ENCODE measurements at regions not wholly inside any gene's neighbourhood (a gene's known extent, or its start where the extent isn't known, plus 50 kb on each side); places are given as distances from the start of the nearest gene placed in this dataset.

DNA sequence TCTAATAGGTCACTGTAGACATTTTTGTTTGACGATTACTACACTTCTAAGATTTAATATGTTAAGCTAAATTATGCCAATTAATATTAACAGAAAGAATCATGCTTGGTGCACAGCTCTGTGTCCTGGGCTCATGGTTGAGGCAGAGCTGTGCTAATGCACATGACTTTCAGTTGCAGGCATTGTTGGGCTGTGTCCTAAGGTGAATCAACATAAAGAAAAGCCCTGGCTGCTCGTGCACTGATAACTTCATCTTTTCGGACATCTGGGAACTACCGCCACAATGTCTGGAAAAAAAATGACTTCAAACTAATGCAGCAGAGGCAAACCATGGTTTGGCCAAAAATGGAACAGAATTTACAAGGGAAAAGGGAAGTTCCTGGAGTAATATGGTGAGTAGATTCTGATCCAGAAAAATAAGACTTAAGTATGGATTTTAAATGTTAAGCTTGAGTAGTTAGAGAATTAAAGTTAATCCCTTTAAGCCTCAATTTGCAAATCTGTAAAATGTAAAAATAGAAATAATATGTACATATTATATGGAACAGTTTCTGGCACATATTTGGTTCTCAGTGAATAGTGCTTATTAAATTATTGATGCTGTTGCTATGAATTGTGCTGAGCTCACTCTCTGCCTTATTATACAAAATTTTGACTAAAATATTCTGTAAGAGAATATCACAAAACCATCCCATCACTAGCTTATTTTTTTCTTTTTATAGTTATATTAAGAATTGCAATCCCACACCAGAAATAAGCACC, 186.1 kb downstream of the BRINP2 start:
- 69 to 83% (median 76%) methylated on average over 4 of the region's 4 CpGs for WGBS, 4 donors

DNA sequence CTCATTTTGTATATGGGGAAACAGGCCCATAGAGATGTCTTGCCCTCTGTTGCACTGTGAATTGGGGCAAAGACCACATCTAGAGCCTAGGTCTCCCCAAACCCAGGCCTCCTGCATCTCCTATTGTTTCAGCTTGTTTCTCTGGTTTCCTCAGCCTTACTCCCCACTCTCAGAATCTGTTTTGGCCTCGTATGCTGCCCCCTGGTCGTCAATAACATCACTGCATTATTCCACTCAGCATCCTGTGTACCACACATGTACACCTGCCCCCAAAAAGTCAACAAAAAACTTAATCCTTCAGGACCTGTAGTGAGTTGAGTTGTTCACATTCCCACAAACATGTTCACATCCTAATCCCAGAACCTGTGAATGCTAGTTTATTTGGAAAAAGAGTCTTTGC, 184.8 kb downstream of the BRINP2 start:
- H3K27me3 ChIP-seq: no peaks in the 10 kb centered on the region
- H3K4me3 ChIP-seq: no peak overlapping the region
- H3K4me1 ChIP-seq (replicated peaks in 1 of 2): no peaks in the 10 kb centered on the region
- peak in 4 of 7 donors; percentile 21 to 60 (median 34) for DNase-seq
- intact Hi-C loops (cut with DNase I): no loop called here
- H3K9me3 ChIP-seq (replicated peaks in 1 of 3): no peaks in the 10 kb centered on the region
- 12 to 40% (median 27%) methylated on average over 2 of the region's 2 CpGs for WGBS, 4 donors
- TF ChIP-seq, protein P1, sequence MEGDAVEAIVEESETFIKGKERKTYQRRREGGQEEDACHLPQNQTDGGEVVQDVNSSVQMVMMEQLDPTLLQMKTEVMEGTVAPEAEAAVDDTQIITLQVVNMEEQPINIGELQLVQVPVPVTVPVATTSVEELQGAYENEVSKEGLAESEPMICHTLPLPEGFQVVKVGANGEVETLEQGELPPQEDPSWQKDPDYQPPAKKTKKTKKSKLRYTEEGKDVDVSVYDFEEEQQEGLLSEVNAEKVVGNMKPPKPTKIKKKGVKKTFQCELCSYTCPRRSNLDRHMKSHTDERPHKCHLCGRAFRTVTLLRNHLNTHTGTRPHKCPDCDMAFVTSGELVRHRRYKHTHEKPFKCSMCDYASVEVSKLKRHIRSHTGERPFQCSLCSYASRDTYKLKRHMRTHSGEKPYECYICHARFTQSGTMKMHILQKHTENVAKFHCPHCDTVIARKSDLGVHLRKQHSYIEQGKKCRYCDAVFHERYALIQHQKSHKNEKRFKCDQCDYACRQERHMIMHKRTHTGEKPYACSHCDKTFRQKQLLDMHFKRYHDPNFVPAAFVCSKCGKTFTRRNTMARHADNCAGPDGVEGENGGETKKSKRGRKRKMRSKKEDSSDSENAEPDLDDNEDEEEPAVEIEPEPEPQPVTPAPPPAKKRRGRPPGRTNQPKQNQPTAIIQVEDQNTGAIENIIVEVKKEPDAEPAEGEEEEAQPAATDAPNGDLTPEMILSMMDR (IDR thresholded peaks at IDR 0.05): peak; percentile 26 to 60 (median 51)
- TF ChIP-seq POLR2A (IDR thresholded peaks at IDR 0.05): no peak
- H3K27ac ChIP-seq: no peak overlapping the region
- H3K36me3 ChIP-seq (replicated peaks in 1 of 2): no peaks in the 10 kb centered on the region

More for the DNA sequence above, 186.1 kb downstream of the BRINP2 start:
- Histone ChIP-seq H3K27me3 (no peaks in the 10 kb centered on the region), H3K4me3 (no peak overlapping the region), H3K4me1 (replicated peaks in 1 of 2) (no peaks in the 10 kb centered on the region), H3K27ac (no peak overlapping the region), H3K36me3 (replicated peaks in 1 of 2) (no peaks in the 10 kb centered on the region), H3K9me3 (replicated peaks in 1 of 3) (no peaks in the 10 kb centered on the region)
- TF ChIP-seq, protein P1 (IDR thresholded peaks at IDR 0.05): no peak
- TF ChIP-seq POLR2A (IDR thresholded peaks at IDR 0.05): no peak
- intact Hi-C loops (cut with DNase I): no loop called here
- DNase-seq: no peak

DNA sequence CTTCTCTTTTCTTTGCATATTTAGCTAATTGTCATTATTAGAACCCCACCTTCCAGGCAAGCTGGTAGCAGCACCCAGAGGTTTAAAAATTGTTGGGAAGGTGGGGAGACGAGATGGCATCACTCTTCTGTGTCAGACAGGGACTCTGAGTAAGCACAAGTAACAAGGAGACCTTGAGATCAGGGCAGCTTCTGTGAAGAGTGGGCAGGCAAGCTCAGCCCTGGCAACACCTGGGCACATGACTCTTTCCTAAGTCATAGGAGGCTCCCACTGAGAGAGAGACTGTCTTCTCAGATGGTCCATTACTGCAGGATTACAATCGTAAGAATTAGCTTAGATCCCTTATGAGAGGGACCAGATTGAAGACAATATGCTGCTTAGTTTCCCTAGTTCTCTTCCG, 183.5 kb downstream of the BRINP2 start:
- intact Hi-C loops (cut with DNase I): no loop called here
- Histone ChIP-seq H3K36me3 (replicated peaks in 1 of 2) (no peaks in the 10 kb centered on the region), H3K27me3 (no peaks in the 10 kb centered on the region), H3K27ac (no peak overlapping the region), H3K4me3 (no peak overlapping the region), H3K4me1 (replicated peaks in 1 of 2) (no peaks in the 10 kb centered on the region), H3K9me3 (replicated peaks in 1 of 3) (no peaks in the 10 kb centered on the region)
- DNase-seq: no peak
- TF ChIP-seq, protein P1 (IDR thresholded peaks at IDR 0.05): no peak
- no peak for TF ChIP-seq POLR2A (IDR thresholded peaks at IDR 0.05)
- WGBS, 4 donors: 33 to 63% (median 46%) methylated on average over 3 of the region's 3 CpGs

DNA sequence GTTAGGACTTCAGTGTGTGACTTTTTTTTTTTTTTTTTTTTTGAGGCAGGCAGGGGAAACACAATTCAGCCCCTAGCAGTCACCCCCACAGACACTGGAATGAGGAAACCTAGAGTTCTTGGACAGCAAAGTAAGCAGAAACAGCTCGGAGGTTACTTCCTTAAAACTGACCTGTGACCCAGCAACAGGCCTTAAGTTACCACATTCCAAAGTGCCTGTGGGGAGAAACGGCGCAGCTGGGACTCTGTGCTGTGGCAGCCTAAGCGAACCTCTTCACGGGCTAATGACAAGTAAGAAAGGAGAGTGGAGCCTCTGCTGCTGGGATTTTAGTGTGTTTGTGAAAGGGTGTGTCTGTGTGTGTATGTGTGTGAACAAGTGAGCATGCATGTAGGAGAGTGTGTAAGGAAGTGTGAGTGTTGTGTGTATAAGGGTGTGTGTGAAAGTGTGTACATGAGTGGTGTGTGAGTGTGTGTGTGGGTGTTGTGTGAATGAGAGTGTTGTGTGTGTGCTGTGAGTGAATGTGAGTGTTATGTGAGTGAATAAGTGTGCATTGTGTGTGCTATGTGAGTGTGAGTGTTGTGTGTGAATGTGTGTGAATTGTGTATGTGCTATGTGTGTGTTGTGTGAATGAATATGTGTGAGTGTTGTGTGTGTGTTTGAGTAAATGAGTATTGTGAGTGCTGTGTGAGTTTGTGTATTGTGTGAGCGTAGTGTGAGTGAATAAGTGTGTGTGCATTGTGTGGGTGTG, 180.8 kb downstream of the BRINP2 start:
- Histone ChIP-seq H3K4me3 (no peak overlapping the region), H3K27me3 (no peaks in the 10 kb centered on the region), H3K27ac (no peak overlapping the region), H3K36me3 (replicated peaks in 1 of 2) (no peaks in the 10 kb centered on the region), H3K4me1 (replicated peaks in 1 of 2) (no peaks in the 10 kb centered on the region), H3K9me3 (replicated peaks in 1 of 3) (no peaks in the 10 kb centered on the region)
- intact Hi-C loops (cut with DNase I): no loop called here
- peak in 6 of 7 donors; percentile 17 to 71 (median 38) for DNase-seq
- WGBS, 4 donors: 56 to 76% (median 65%) methylated on average over 6 of the region's 6 CpGs
- TF ChIP-seq, protein P1 (IDR thresholded peaks at IDR 0.05): no peak
- no peak for TF ChIP-seq POLR2A (IDR thresholded peaks at IDR 0.05)

Measured in adrenal gland (tissue), 9 donors.